IMR-90 (cell line): ENCODE measurements at regions not wholly inside any gene's neighbourhood (a gene's known extent, or its start where the extent isn't known, plus 50 kb on each side); places are given as distances from the start of the nearest gene placed in this dataset.
"Not testable (repeated sequence)": the region's sequence is repeated elsewhere in the genome, so short reads cannot be mapped to it uniquely, and the experiment has no call there.

Experiments
- ATAC-seq: fragments of 200-7000 bp; cut with Tn5 transposase; 2 replicates; pipeline ENCODE4 v1.9.1; 2020; ENCODE audit warnings: low read depth, mild to moderate bottlenecking, moderate library complexity
- BruUV-seq: library from RNA; stranded (reverse); fragments of 400-500 nt; replicated peaks from 2 replicates; lab custom pipeline; 2021; lab: Mats Ljungman, UMichigan
- CTCF ChIA-PET: fragments of 300-600 bp; formaldehyde crosslinking; extraction: SDS; loops from one replicate; lab custom pipeline; 2021; ENCODE audit warnings: antibody characterized with exemption; lab: Yijun Ruan, JAX
- POLR2A ChIA-PET: fragments of 300-600 bp; sonication (Branson Sonifier 250); formaldehyde crosslinking; loops from one replicate; lab custom pipeline; 2022; ENCODE audit warnings: antibody characterized with exemption; ENCODE audit not compliant: unreplicated experiment; lab: Charles Lee
- DNase-seq: peaks from one replicate; pipeline ENCODE4 v3.0.0; 2013
- H2AFZ ChIP-seq: replicated peaks from 2 replicates; pipeline ENCODE3; 2013; ENCODE audit warnings: low read length, mild to moderate bottlenecking; ENCODE audit not compliant: poor library complexity
- H2AK5ac ChIP-seq: 2 replicates; pipeline ENCODE4 v1.6.1; 2013; ENCODE audit warnings: low read depth, low read length, inconsistent platforms
- H2AK9ac ChIP-seq: replicated peaks from 2 replicates; pipeline ENCODE3; 2013; ENCODE audit warnings: mild to moderate bottlenecking, low read depth, low read length, moderate library complexity; ENCODE audit not compliant: poor library complexity
- H2BK120ac ChIP-seq: 2 replicates; pipeline ENCODE4 v1.6.1; 2013; ENCODE audit warnings: low read depth, low read length, inconsistent platforms
- H2BK15ac ChIP-seq: 3 replicates; pipeline ENCODE4 v1.6.1; 2013; ENCODE audit warnings: low read depth, low read length, inconsistent platforms
- H2BK20ac ChIP-seq: 2 replicates; pipeline ENCODE4 v1.6.1; 2013; ENCODE audit warnings: low read depth, mild to moderate bottlenecking, inconsistent platforms, low read length, moderate library complexity
- H2BK5ac ChIP-seq: 2 replicates; pipeline ENCODE4 v1.6.1; 2013; ENCODE audit warnings: mild to moderate bottlenecking, low read depth, low read length, inconsistent platforms; ENCODE audit not compliant: poor library complexity, severe bottlenecking
- H3K14ac ChIP-seq: replicated peaks from 2 replicates; pipeline ENCODE4 v1.6.1; 2013; ENCODE audit warnings: low read depth, low read length, inconsistent platforms
- H3K18ac ChIP-seq: 2 replicates; pipeline ENCODE4 v1.6.1; 2013; ENCODE audit warnings: low read depth, low read length, control low read depth
- H3K23ac ChIP-seq: 2 replicates; pipeline ENCODE4 v1.6.1; 2013; ENCODE audit warnings: low read depth, low read length, inconsistent platforms
- H3K27ac ChIP-seq: 2 replicates; pipeline ENCODE4 v1.5.1; 2013; ENCODE audit warnings: mild to moderate bottlenecking, control low read depth, low read length; ENCODE audit not compliant: insufficient read depth
- H3K27me3 ChIP-seq: 2 replicates; pipeline ENCODE4 v1.6.1; 2013; ENCODE audit warnings: low read length; ENCODE audit not compliant: control insufficient read depth, insufficient read depth
- H3K36me3 ChIP-seq: 2 replicates; pipeline ENCODE4 v1.6.1; 2013; ENCODE audit warnings: low read length, mixed read lengths; ENCODE audit not compliant: control insufficient read depth, insufficient read depth
- H3K4ac ChIP-seq: 2 replicates; pipeline ENCODE4 v1.6.1; 2013; ENCODE audit warnings: low read depth, low read length, inconsistent platforms
- H3K4me1 ChIP-seq: 2 replicates; pipeline ENCODE4 v1.6.1; 2013; ENCODE audit warnings: low read length, mixed read lengths; ENCODE audit not compliant: control insufficient read depth, insufficient read depth
- H3K4me2 ChIP-seq: 2 replicates; pipeline ENCODE4 v1.6.1; 2013; ENCODE audit warnings: low read depth, mild to moderate bottlenecking, control low read depth, low read length, moderate library complexity
- H3K4me3 ChIP-seq: 2 replicates; pipeline ENCODE4 v1.5.1; 2013; ENCODE audit warnings: low read depth, mild to moderate bottlenecking, control low read depth, low read length, moderate library complexity; ENCODE audit not compliant: insufficient read depth
- H3K56ac ChIP-seq: 2 replicates; pipeline ENCODE4 v1.6.1; 2013; ENCODE audit warnings: low read length, inconsistent platforms; ENCODE audit not compliant: insufficient read depth; ENCODE audit errors: extremely low read depth
- H3K79me1 ChIP-seq, 2 experiments: 2 replicates each; pipeline ENCODE4 v1.6.1; 2013; ENCODE audit warnings: low read length in 2 of 2, inconsistent platforms in 1 of 2, low read depth in 1 of 2
- H3K9ac ChIP-seq: 2 replicates; pipeline ENCODE4 v1.6.1; 2013; ENCODE audit warnings: low read depth, low read length, control low read depth
- H3K9me1 ChIP-seq: 2 replicates; pipeline ENCODE4 v1.6.1; 2013; ENCODE audit warnings: low read length, inconsistent platforms; ENCODE audit not compliant: insufficient read depth
- H3K9me3 ChIP-seq: 2 replicates; pipeline ENCODE4 v1.6.1; 2013; ENCODE audit warnings: low read length; ENCODE audit not compliant: control insufficient read depth, insufficient read depth
- H4K20me1 ChIP-seq: 2 replicates; pipeline ENCODE4 v1.6.1; 2013; ENCODE audit warnings: low read length, inconsistent platforms; ENCODE audit not compliant: insufficient read depth
- H4K5ac ChIP-seq: 2 replicates; pipeline ENCODE4 v1.6.1; 2013; ENCODE audit warnings: mild to moderate bottlenecking, low read depth, low read length, control low read depth
- H4K8ac ChIP-seq, 2 experiments: 2 replicates each; pipeline ENCODE4 v1.6.1; 2013; ENCODE audit warnings: low read depth in 2 of 2, low read length in 2 of 2, control low read depth in 1 of 2, inconsistent platforms in 1 of 2
- H4K91ac ChIP-seq: 2 replicates; pipeline ENCODE4 v1.6.1; 2013; ENCODE audit warnings: low read depth, low read length, inconsistent platforms; ENCODE audit not compliant: insufficient read depth
- WGBS, 2 experiments: methylation state at CpG; one replicate each; pipeline versions ENCODE4 v1.1.5 to v1.1.7; 2013; ENCODE audit warnings: missing lambda C conversion rate in 2 of 2; ENCODE audit not compliant: insufficient read length in 1 of 2; ENCODE audit errors: extremely low coverage in 2 of 2; 5-methylcytosine and 5-hydroxymethylcytosine counted together
- dilution Hi-C: fragments of 300-500 bp; cut with HindIII; formaldehyde crosslinking; loops from one replicate; pipeline ENCODE4 v1.14.3; 2018; ENCODE audit warnings: low sequenced_read_pairs; ENCODE audit not compliant: unreplicated experiment
- in situ Hi-C: fragments of 300-500 bp; cut with MboI; formaldehyde crosslinking; loops from 3 replicates; pipeline ENCODE4 v1.14.3; 2019; ENCODE audit warnings: low sequenced_read_pairs, inconsistent platforms, mixed read lengths
- intact Hi-C: fragments of 100-400 bp; cut with micrococcal nuclease; formaldehyde crosslinking; loops from 2 replicates; pipeline ENCODE4 v1.10.0; 2022

GRCh38 chr11:3485737-3486136, 106.8 kb upstream of the ZNF195 start:
- BruUV-seq, H2BK20ac ChIP-seq, in situ Hi-C loops, H3K14ac ChIP-seq, H3K23ac ChIP-seq, H2AK5ac ChIP-seq, ATAC-seq, H4K91ac ChIP-seq, H3K9me1 ChIP-seq, H3K56ac ChIP-seq, H3K18ac ChIP-seq, H4K20me1 ChIP-seq, CTCF ChIA-PET, H2BK120ac ChIP-seq, H3K27ac ChIP-seq, H3K36me3 ChIP-seq, H3K9me3 ChIP-seq, H2AFZ ChIP-seq, dilution Hi-C loops, intact Hi-C loops, H3K4me1 ChIP-seq, H3K9ac ChIP-seq, H3K4me3 ChIP-seq, H3K27me3 ChIP-seq, H4K8ac ChIP-seq, H3K79me1 ChIP-seq, H2BK15ac ChIP-seq, H3K4me2 ChIP-seq, DNase-seq, H4K5ac ChIP-seq, H2BK5ac ChIP-seq, H3K4ac ChIP-seq, POLR2A ChIA-PET, H2AK9ac ChIP-seq: not testable (repeated sequence)
- no CpG with 5 or more reads among the region's 10 CpGs for WGBS, 2 experiments

GRCh38 chr11:3476937-3477885, 98.3 kb upstream of the ZNF195 start:
- H3K9me3 ChIP-seq, DNase-seq, intact Hi-C loops, H3K4ac ChIP-seq, H4K8ac ChIP-seq, H2BK20ac ChIP-seq, H3K79me1 ChIP-seq, in situ Hi-C loops, H3K18ac ChIP-seq, H4K20me1 ChIP-seq, H3K4me1 ChIP-seq, H2BK5ac ChIP-seq, H2AK9ac ChIP-seq, H4K5ac ChIP-seq, dilution Hi-C loops, BruUV-seq, CTCF ChIA-PET, H3K56ac ChIP-seq, H3K27me3 ChIP-seq, H3K4me3 ChIP-seq, H3K9me1 ChIP-seq, H2BK15ac ChIP-seq, H3K36me3 ChIP-seq, H3K23ac ChIP-seq, H2BK120ac ChIP-seq, H2AK5ac ChIP-seq, ATAC-seq, H3K4me2 ChIP-seq, H3K14ac ChIP-seq, H2AFZ ChIP-seq, POLR2A ChIA-PET, H3K9ac ChIP-seq, H4K91ac ChIP-seq, H3K27ac ChIP-seq: not testable (repeated sequence)
- WGBS, 2 experiments: no CpG with 5 or more reads among the region's 20 CpGs
